GM18517 (cell line): ENCODE measurements at regions not wholly inside any gene's neighbourhood (a gene's known extent, or its start where the extent isn't known, plus 50 kb on each side); places are given as distances from the start of the nearest gene placed in this dataset.
"Not testable (repeated sequence)": the region's sequence is repeated elsewhere in the genome, so short reads cannot be mapped to it uniquely, and the experiment has no call there.

ENCODE experiments used
- ATAC-seq: cut with Tn5 transposase; IDR thresholded peaks from one replicate; pipeline ENCODE4 v1.9.1; 2021; ENCODE audit warnings: mild to moderate bottlenecking, moderate library complexity; ENCODE audit not compliant: unreplicated experiment

GRCh38 chr4:126610933-126611332 is 1021.8 kb upstream of the INTU start:
- ATAC-seq, result no peak

DNA sequence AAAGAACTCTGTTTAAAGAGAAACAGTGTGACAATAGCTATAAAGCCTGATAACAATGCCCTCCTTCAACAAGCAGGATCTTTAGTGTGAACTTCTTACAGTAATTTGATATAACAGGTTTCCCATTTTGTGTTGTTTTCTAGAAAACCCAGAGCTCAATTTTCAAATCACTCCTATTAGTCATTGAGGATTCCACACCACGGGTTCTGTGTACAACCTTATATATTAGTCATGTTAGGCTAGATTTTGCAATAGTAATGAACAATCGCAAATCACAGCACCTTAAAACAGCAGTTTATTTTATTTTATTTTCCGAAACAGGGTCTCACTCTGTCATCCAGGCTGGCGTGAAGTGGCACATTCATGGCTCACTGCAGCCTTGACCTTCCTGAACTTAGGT is 1020.9 kb upstream of the INTU start:
- ATAC-seq, result no peak

DNA sequence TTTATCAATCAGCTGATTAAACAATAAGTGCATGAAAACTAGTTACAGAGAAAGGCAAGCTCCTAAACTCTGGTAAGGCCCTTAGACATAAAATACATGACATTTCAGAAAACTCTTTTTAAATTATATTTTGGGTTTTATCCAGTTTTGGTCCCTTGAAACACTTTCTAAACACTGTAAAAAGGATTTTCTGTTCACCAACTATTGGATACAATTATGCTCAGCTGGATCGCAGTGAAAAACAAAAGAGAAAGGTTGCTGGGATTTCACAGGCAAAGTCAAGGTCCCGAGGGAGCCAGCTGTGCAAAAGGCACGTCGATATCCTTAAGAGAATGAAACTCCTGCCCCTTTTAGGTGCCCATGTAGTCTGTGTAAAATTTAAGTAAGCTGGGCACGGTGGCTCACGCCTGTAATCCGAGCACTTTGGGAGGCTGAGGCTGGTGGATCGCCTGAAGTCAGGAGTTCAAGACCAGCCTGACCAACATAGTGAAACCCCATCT is 1018.4 kb upstream of the INTU start:
- no peak for ATAC-seq

- no peak for ATAC-seq
These were observed 1016.0 kb upstream of the INTU start for GRCh38 chr4:126616795-126617194.

DNA sequence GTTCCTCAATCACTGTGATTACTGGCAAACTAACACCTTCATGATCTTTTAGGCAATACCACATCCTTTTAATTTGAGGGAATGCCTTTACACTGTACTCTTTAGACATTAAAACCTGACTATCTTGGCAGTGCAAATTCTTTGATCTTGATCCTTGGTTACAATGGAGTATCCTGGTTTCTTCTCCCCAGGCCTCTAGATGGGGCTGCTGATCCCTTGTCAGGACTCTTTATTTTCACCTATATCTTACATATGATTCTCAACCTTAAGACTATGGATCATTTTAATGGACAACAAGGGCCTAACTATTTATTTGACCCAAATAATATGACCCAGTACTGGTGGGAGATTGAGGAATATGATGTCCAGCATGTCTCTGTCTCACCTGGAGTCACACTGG is 1005.5 kb upstream of the INTU start:
- ATAC-seq, result no peak

GRCh38 chr4:126628933-126629332 is 1003.8 kb upstream of the INTU start:
- ATAC-seq, result no peak

DNA sequence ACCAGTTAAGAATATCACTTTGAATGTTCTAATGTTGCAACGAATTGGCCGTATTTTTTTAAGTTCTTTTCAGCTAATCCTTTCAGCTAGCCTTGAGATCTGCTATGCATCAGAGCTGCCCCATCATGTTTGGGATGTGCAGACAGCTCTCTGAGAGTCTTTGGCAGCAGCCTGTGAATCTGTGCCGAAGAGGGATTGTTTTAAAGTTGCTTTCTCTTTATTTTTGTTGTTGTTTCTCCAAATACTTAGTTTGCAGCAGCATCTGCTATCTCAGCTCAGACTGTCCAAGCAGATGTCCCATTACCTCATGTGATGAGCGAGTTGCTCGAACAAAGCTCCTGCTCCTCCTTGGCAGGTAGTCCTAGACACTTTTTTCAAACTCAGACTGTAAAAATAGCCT is 1002.5 kb upstream of the INTU start:
- ATAC-seq, result no peak

- no peak for ATAC-seq
These were observed 999.5 kb upstream of the INTU start for GRCh38 chr4:126633306-126633705.

GRCh38 chr4:126637706-126638105 is 995.1 kb upstream of the INTU start:
- no peak for ATAC-seq

DNA sequence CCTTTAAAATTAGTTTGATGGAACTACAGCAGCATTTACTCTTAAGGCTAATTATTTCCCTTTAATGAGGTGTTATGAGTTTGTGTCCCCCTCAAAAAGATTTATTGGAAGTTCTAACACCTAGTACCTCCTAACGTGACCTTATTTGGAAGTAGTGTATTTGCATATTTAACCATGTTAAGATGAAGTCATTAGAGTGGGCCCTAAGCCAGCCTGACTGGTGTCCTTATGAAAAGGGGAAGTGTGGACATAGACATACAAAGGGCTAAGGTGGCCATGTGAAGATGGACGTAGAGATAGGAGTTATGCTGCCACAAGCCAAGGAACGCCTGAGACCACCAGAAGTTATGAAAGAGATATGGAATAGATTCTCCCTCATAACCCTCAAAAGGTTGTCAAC is 985.4 kb upstream of the INTU start:
- no peak for ATAC-seq

GRCh38 chr4:126647756-126648397 is 984.9 kb upstream of the INTU start:
- ATAC-seq, result no peak

- ATAC-seq, result no peak
These were observed 974.3 kb upstream of the INTU start for GRCh38 chr4:126658411-126658810.

DNA sequence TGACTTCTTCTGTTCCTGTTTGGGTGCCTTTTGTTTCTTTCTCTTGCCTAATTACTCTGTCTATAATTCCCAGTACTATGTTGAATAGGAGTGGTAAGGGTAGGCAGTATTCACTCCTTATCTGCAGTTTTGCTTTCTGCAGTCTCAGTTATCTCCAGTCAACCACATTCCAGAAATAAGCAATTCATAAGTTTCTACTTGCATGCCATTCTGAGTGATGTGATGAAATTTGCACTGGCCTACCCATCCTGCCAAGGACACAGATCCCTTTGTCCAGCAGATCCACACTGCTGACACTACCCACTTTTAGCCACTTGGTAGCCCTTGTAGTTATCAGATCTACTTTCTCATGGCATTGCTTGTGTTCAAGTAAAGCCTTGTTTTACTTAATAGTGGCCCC is 971.6 kb upstream of the INTU start:
- ATAC-seq, result no peak

- no peak for ATAC-seq
These were observed 967.9 kb upstream of the INTU start for GRCh38 chr4:126664839-126665238.

DNA sequence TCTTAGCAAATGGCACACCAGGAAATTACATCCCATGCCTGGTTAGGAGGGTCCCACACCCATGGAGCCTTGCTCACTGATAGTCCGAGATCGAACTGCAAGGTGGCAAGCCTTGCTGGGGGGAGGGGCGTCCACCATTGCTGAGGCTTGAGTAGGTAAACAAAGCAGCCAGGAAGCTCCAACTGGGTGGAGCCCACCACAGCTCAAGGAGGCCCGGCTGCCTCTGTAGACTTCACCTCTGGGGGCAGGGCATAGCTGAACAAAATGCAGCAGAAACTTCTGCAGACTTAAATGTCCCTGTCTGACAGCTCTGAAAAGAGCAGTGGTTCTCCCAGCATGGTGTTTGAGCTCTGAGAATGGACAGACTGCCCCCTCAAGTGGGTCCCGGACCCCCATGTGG is 962.7 kb upstream of the INTU start:
- not testable (repeated sequence) for ATAC-seq

GRCh38 chr4:126678618-126679017 is 954.1 kb upstream of the INTU start:
- ATAC-seq, result no peak

GRCh38 chr4:126679303-126679702 is 953.5 kb upstream of the INTU start:
- no peak for ATAC-seq

DNA sequence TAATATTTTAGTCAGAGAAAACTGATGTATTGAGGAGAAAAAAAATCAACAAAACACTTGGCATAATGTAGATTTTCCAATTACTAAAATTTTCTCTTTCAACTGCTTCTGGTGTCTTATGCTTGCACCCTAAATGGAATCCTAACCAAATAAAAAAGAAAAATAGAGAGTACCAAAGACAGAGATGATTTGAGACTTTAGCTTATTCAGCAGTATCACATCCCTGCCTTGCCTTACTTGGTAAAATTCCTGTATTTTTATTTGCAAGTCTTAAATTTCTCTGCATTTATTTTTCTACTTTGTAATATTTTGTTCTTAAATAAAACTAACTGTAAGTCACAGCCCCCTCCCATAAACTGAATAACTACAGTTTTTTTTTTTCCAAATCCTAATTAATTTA is 950.5 kb upstream of the INTU start:
- no peak for ATAC-seq

- ATAC-seq, result no peak
These were observed 946.3 kb upstream of the INTU start for GRCh38 chr4:126686491-126686890.

GRCh38 chr4:126687655-126688358 is 945.0 kb upstream of the INTU start:
- no peak for ATAC-seq

DNA sequence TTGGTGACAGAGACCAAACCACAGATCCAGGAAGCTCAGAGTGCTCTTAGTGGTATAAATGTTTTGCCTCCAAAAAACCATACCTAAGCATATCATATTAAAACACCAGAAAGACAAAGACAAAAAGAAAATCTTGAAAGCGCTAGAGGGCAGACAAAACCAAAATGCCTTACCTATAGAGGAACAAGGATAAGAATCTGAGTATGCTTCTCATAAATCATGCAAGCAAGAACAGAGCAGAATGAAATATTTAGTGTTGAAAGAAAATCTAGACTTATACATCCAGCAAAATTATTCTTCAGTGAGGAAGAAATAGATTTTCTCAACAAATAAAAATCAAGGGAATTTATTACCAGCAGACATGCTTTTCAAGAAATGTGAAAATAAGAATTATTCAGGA is 941.0 kb upstream of the INTU start:
- no peak for ATAC-seq

DNA sequence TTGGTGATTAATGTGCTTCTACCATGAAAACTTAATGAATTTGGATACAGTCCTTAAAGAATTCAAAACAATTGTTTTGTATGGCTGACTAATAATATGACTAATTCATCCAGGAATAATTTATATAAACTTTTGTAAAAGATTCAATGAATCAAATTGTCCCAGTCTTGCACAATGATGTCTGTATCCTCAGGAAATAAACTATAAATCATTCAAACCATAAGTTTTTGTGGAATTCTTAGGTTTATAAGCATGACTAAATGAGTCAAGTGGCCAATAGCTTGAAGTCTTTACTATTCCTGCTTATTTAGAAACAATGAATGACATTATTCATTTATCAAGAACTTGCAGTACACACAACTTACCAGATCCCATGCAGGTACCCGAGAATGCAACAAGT is 935.0 kb upstream of the INTU start:
- ATAC-seq, result no peak

DNA sequence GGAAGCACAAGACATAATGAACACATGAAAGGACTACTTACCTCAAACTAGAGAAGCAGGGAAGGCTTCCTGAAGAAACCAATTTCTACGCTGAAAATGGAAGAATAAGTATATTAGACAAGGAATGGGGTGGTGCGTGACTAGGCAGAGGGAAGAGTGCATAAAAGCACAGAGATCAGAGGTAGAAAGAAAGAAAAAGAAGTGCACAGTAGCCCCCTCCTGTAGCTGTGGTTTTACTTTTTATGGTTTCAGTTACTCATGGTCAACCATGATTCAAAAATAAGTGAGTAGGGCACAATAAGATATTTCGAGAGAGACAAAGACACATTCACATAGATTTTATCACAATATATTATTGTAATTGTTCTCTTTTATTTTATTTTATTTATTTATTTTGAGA is 934.5 kb upstream of the INTU start:
- ATAC-seq, result no peak
